Fibroblast of mammary gland (primary cell): ENCODE measurements at regions not wholly inside any gene's neighbourhood (a gene's known extent, or its start where the extent isn't known, plus 50 kb on each side); places are given as distances from the start of the nearest gene placed in this dataset.

Experiments used
- DNase-seq: peaks from one replicate; pipeline ENCODE4 v3.0.0-alpha.2; 2010; ENCODE audit warnings: low read depth
- H3K4me3 ChIP-seq: 2 replicates; pipeline ENCODE4 v1.5.1; 2011; ENCODE audit warnings: low read depth, mild to moderate bottlenecking, low read length, moderate library complexity; ENCODE audit not compliant: control insufficient read depth
- TF ChIP-seq, protein P1 (sequence below): conservative IDR thresholded peaks from 2 replicates; pipeline ENCODE4 v1.5.1; 2011; ENCODE audit warnings: low read depth, low read length, inconsistent platforms; ENCODE audit not compliant: control insufficient read depth, insufficient read depth

DNA sequence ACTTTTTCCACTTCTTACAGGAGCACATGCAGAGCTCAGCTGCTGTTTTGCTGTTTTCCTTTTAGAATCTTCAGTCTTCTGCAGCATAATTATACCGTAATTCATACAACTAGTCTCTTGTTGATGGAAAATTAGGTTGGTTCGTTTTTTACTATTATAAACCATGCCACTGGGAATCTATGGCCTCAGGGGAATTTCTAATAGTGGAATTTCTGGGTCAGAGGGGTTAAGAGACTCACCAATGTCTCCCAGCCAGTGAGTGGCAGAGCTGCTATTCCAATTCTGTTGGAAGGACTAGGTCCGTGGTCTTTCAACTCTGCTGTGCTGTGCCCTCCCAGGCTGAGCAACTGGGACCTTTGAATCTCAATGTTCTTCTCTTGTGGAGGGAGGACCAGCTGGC is 282.5 kb downstream of the ZSWIM6 start:
- TF ChIP-seq, protein P1, sequence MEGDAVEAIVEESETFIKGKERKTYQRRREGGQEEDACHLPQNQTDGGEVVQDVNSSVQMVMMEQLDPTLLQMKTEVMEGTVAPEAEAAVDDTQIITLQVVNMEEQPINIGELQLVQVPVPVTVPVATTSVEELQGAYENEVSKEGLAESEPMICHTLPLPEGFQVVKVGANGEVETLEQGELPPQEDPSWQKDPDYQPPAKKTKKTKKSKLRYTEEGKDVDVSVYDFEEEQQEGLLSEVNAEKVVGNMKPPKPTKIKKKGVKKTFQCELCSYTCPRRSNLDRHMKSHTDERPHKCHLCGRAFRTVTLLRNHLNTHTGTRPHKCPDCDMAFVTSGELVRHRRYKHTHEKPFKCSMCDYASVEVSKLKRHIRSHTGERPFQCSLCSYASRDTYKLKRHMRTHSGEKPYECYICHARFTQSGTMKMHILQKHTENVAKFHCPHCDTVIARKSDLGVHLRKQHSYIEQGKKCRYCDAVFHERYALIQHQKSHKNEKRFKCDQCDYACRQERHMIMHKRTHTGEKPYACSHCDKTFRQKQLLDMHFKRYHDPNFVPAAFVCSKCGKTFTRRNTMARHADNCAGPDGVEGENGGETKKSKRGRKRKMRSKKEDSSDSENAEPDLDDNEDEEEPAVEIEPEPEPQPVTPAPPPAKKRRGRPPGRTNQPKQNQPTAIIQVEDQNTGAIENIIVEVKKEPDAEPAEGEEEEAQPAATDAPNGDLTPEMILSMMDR: no peak
- H3K4me3 ChIP-seq: no peak overlapping the region
- DNase-seq: no peak

DNA sequence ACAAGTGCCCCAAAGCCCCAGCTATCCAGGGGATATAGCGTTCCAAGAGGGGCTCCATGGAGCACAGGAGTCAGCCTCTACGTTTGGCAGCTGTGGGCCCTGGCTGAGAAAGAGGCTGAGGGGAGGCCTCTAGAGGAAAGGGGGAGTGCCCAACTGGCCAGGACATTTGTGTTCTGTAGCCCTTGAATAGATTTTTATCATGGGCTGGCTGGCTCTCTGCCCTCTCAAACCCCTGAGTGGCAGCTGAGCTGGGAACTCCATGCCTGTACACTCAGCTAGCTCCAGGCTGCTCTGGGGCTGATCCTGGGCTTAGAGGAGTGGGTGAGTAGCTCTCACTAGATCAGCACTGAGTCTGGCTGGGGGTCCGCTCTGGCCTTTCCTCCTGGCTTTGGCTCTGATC is 285.0 kb downstream of the ZSWIM6 start:
- TF ChIP-seq, protein P1: no peak
- no peak overlapping the region for H3K4me3 ChIP-seq
- no peak for DNase-seq

DNA sequence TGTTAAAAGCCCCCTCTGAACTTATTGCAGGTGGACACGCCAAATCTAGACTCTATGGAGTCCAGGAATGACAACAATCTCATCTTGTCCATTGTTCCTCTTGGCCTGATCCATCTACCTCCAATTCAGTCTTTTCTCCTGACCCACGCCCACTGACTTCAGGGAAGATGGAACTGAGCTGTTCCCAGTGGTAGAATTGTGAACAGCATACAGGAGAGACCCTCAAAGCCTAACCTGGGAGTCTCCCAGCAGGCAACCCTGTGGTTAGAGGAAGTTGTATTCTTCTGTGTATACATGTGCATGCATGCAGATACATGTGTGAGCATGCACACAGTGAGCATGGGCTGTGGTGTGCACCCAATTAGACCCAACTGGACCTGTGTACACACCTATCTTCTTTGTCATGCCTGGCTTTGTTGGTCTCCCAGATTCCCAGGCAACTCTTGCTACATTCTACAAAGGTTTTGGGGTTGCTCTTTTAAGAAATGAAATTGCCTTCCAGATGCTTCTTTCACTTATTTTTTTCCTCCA is 286.0 kb downstream of the ZSWIM6 start:
- no peak for DNase-seq
- no peak overlapping the region for H3K4me3 ChIP-seq
- TF ChIP-seq, protein P1: no peak

DNA sequence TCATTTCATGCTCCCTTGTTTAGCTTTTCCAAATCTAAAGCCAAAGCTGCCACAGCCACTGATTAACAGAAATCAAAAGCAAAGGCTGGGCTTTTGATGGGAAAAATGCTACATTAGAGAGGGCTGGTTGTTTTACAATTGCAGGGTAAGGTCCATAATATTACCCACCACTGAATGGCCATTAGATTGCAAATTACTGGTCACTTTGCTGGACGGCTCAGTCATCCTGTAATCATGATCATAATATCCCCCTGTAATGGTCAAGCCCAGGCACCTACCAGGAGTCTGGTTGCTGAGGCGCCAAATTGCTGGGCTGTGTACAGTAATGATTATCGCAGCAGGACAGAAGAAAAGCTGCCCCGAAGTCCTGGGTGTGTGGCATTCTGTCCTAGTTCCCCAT is 286.5 kb downstream of the ZSWIM6 start:
- no peak overlapping the region for H3K4me3 ChIP-seq
- DNase-seq: no peak
- TF ChIP-seq, protein P1: no peak

DNA sequence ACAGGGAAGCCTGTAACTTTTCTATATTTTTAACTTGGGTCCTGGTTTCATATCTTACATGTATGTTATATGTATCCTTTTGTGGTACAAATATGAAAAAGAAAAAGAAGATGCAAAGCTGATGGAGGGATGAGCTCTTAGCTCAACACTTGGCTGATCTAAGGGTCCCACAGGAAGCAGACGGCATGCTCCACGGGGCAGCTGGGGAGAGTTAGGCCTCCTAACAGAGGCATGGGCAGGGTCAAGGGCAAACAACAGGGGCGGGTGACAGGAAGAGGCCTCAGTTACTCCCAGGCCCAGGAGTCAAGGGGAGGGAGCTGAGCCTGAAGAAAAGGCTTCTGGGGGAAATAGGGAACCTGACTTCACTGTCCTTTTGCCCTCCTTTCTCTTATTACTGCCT is 287.2 kb downstream of the ZSWIM6 start:
- H3K4me3 ChIP-seq: no peak overlapping the region
- TF ChIP-seq, protein P1: no peak
- DNase-seq: no peak

DNA sequence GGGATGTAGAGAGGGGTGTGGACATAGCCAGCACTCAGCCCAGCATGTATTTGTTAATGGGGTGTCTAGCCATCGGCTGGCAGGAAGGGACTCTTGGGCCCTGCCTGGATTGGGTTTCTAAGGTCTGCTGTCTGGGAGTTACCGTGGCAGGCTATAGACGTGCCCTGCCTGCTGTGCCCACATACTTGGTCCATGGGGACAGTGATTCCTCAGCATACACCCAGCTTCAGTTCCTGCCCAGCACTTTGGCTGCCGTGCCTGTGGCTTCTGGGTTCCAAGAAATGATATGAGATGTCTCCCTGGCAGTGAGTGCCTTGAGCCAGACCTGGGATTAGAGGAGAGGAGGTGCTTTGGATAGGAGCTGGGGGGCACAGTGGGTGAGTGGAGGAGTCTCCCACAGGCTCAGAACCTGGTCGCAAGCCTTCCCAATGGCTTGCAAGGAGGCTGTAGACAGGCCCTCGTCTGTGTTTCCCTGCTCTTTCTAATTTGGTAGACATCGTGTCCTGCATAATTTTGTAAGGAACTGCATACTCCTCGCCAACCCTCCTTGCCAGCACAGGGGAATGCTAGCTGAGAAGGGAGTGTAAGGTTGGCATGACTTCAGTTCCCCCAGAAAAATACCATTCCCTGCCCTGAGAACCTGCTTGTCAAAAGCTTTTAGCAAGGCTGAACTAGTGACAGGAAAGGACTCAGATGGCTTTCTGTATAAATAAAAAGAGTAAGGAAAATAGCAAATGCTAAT is 287.9 kb downstream of the ZSWIM6 start:
- no peak overlapping the region for H3K4me3 ChIP-seq
- no peak for DNase-seq
- TF ChIP-seq, protein P1: no peak
